ENCODE measurements at regions not wholly inside any gene's neighbourhood (a gene's known extent, or its start where the extent isn't known, plus 50 kb on each side); places are given as distances from the start of the nearest gene placed in this dataset.

- DNase-seq (ENCODE audit: low spot score), result peak; percentile 27
Measured at GRCh38 chr3:147758771-147759170, 349.6 kb downstream of the ZIC1 start.

GRCh38 chr3:147760085-147760484, 350.9 kb downstream of the ZIC1 start:
- DNase-seq (ENCODE audit: low spot score), result no peak

- DNase-seq (ENCODE audit: low spot score), result no peak
Measured at GRCh38 chr3:147760941-147761340, 351.8 kb downstream of the ZIC1 start.

GRCh38 chr3:147773116-147773630, 364.0 kb downstream of the ZIC1 start:
- no peak for DNase-seq (ENCODE audit: low spot score)

- no peak for DNase-seq (ENCODE audit: low spot score)
Measured at GRCh38 chr3:147775411-147775810, 366.2 kb downstream of the ZIC1 start.

- peak; percentile 61 for DNase-seq (ENCODE audit: low spot score)
Measured at GRCh38 chr3:147775816-147776530, 366.8 kb downstream of the ZIC1 start.

- DNase-seq (ENCODE audit: low spot score), result no peak
Measured at GRCh38 chr3:147793841-147794240, 384.7 kb downstream of the ZIC1 start.

GRCh38 chr3:147794596-147794995, 385.4 kb downstream of the ZIC1 start:
- no peak for DNase-seq (ENCODE audit: low spot score)

GRCh38 chr3:147795418-147795817, 386.3 kb downstream of the ZIC1 start:
- DNase-seq (ENCODE audit: low spot score), result no peak

GRCh38 chr3:147797095-147797494, 387.9 kb downstream of the ZIC1 start:
- no peak for DNase-seq (ENCODE audit: low spot score)

- no peak for DNase-seq (ENCODE audit: low spot score)
Measured at GRCh38 chr3:147799601-147800000, 390.4 kb downstream of the ZIC1 start.

- no peak for DNase-seq (ENCODE audit: low spot score)
Measured at GRCh38 chr3:147807776-147808175, 398.6 kb downstream of the ZIC1 start.

- no peak for DNase-seq (ENCODE audit: low spot score)
Measured at GRCh38 chr3:147809206-147809605, 400.0 kb downstream of the ZIC1 start.

GRCh38 chr3:147812186-147812911, 403.2 kb downstream of the ZIC1 start:
- DNase-seq (ENCODE audit: low spot score), result no peak

GRCh38 chr3:147813256-147813655, 404.1 kb downstream of the ZIC1 start:
- no peak for DNase-seq (ENCODE audit: low spot score)

GRCh38 chr3:147816752-147817151, 407.6 kb downstream of the ZIC1 start:
- peak; percentile 44 for DNase-seq (ENCODE audit: low spot score)

- DNase-seq (ENCODE audit: low spot score), result no peak
Measured at GRCh38 chr3:147832611-147833010, 423.4 kb downstream of the ZIC1 start.

GRCh38 chr3:147836330-147836729, 427.2 kb downstream of the ZIC1 start:
- DNase-seq (ENCODE audit: low spot score), result no peak

- no peak for DNase-seq (ENCODE audit: low spot score)
Measured at GRCh38 chr3:147838652-147839051, 429.5 kb downstream of the ZIC1 start.

- DNase-seq (ENCODE audit: low spot score), result no peak
Measured at GRCh38 chr3:147843331-147843730, 434.2 kb downstream of the ZIC1 start.

GRCh38 chr3:147846293-147846692, 437.1 kb downstream of the ZIC1 start:
- DNase-seq (ENCODE audit: low spot score), result no peak

GRCh38 chr3:147846854-147847478, 437.8 kb downstream of the ZIC1 start:
- no peak for DNase-seq (ENCODE audit: low spot score)

- no peak for DNase-seq (ENCODE audit: low spot score)
Measured at GRCh38 chr3:147851062-147851461, 441.9 kb downstream of the ZIC1 start.

Measured in AG20443 (cell line).